Small intestine (tissue), 7 donors: ENCODE measurements at regions not wholly inside any gene's neighbourhood (a gene's known extent, or its start where the extent isn't known, plus 50 kb on each side); places are given as distances from the start of the nearest gene placed in this dataset.
A peak's percentile ranks its signal among the peaks of the same experiment; 100 is the strongest.

Experiments
- DNase-seq, 2 donors: peaks; one replicate each; pipeline versions ENCODE4 v3.0.0 to v3.0.0-alpha.2; 2013
- FAIRE-seq: peaks from 2 replicates; lab custom pipeline; 2012; peaks lifted over from hg19 to GRCh38; lab: Jason Lieb, UNC
- H3K27ac ChIP-seq, 3 donors: one replicate each; pipeline ENCODE4 v1.5.1; 2013; ENCODE audit warnings: low read length in 2 of 3, mild to moderate bottlenecking in 2 of 3, control low read depth in 1 of 3, inconsistent platforms in 1 of 3, low read depth in 1 of 3, moderate library complexity in 1 of 3
- H3K27me3 ChIP-seq, 3 donors: one replicate each; pipeline ENCODE4 v1.6.1; 2013; ENCODE audit warnings: low read length in 3 of 3, inconsistent platforms in 1 of 3; ENCODE audit not compliant: control insufficient read depth in 3 of 3, insufficient read depth in 3 of 3
- H3K36me3 ChIP-seq, 3 donors: one replicate each; pipeline ENCODE4 v1.6.1; 2013; ENCODE audit warnings: low read length in 3 of 3, inconsistent platforms in 1 of 3, low read depth in 1 of 3, mild to moderate bottlenecking in 1 of 3, moderate library complexity in 1 of 3; ENCODE audit not compliant: control insufficient read depth in 3 of 3, insufficient read depth in 2 of 3
- H3K4me1 ChIP-seq, 3 donors: one replicate each; pipeline ENCODE4 v1.6.1; 2013; ENCODE audit warnings: low read length in 2 of 3, inconsistent platforms in 1 of 3, low read depth in 1 of 3, mild to moderate bottlenecking in 1 of 3, moderate library complexity in 1 of 3; ENCODE audit not compliant: control insufficient read depth in 3 of 3, insufficient read depth in 2 of 3
- H3K4me3 ChIP-seq, 3 donors: one replicate each; pipeline ENCODE4 v1.5.1; 2013; ENCODE audit warnings: low read length in 3 of 3, control low read depth in 1 of 3, inconsistent platforms in 1 of 3, low read depth in 1 of 3, mild to moderate bottlenecking in 1 of 3, moderate library complexity in 1 of 3
- H3K9me3 ChIP-seq, 2 donors: one replicate each; pipeline ENCODE4 v1.6.1; 2013; ENCODE audit warnings: low read depth in 1 of 2, low read length in 1 of 2; ENCODE audit not compliant: control insufficient read depth in 2 of 2, insufficient read depth in 1 of 2
- WGBS, 3 donors: extraction: QIAGEN DNeasy Blood & Tissue Kit; methylation state at CpG; one replicate each; pipeline ENCODE4 v1.1.7; 2013; 5-methylcytosine and 5-hydroxymethylcytosine counted together
- donor health status: healthy with polysubstance abuse.
- donor health status: control.
- donor health status: control.
- donor health status: Bipolar disorder and iron deficiency.
- donor health status: healthy.

GRCh38 chr14:86513056-86513455 is 983.1 kb downstream of the FLRT2 start:
- DNase-seq (no peak), FAIRE-seq (no peak)
- Histone ChIP-seq H3K27ac (no peak overlapping the region), H3K4me3 (no peak overlapping the region), H3K27me3 (no peaks in the 10 kb centered on the region), H3K9me3 (no peaks in the 10 kb centered on the region), H3K36me3 (no peaks in the 10 kb centered on the region), H3K4me1 (no peaks in the 10 kb centered on the region)
- 70 to 80% (median 71%) methylated on average over 4 of the region's 4 CpGs for WGBS, 3 donors

GRCh38 chr14:86510491-86510890 is 980.5 kb downstream of the FLRT2 start:
- Histone ChIP-seq H3K4me3 (no peak overlapping the region), H3K9me3 (no peaks in the 10 kb centered on the region), H3K27ac (no peak overlapping the region), H3K36me3 (no peaks in the 10 kb centered on the region), H3K4me1 (no peaks in the 10 kb centered on the region), H3K27me3 (no peaks in the 10 kb centered on the region)
- no peak for DNase-seq
- 73 to 81% (median 81%) methylated on average over 5 of the region's 5 CpGs for WGBS, 3 donors
- no peak for FAIRE-seq

GRCh38 chr14:86505808-86506207 is 975.9 kb downstream of the FLRT2 start:
- Histone ChIP-seq H3K27me3 (no peaks in the 10 kb centered on the region), H3K27ac (no peak overlapping the region), H3K9me3 (no peaks in the 10 kb centered on the region), H3K4me1 (no peaks in the 10 kb centered on the region), H3K36me3 (no peaks in the 10 kb centered on the region), H3K4me3 (no peak overlapping the region)
- no peak for FAIRE-seq
- no peak for DNase-seq

GRCh38 chr14:86501611-86502010 is 971.7 kb downstream of the FLRT2 start:
- Histone ChIP-seq H3K9me3 (no peaks in the 10 kb centered on the region), H3K4me3 (no peak overlapping the region), H3K27me3 (no peaks in the 10 kb centered on the region), H3K4me1 (no peaks in the 10 kb centered on the region), H3K27ac (no peak overlapping the region), H3K36me3 (no peaks in the 10 kb centered on the region)
- WGBS, 3 donors, result 47 to 50% (median 48%) methylated on average over 2 of the region's 2 CpGs
- FAIRE-seq (no peak), DNase-seq (peak in 1 of 2 donors; percentile 26)

GRCh38 chr14:86491743-86492142 is 961.8 kb downstream of the FLRT2 start:
- no peak for DNase-seq
- Histone ChIP-seq H3K27me3 (no peaks in the 10 kb centered on the region), H3K27ac (no peak overlapping the region), H3K4me1 (no peaks in the 10 kb centered on the region), H3K4me3 (no peak overlapping the region), H3K36me3 (no peaks in the 10 kb centered on the region), H3K9me3 (no peaks in the 10 kb centered on the region)
- 12 to 28% (median 20%) methylated on average over 3 of the region's 3 CpGs for WGBS, 3 donors
- FAIRE-seq, result no peak

- FAIRE-seq, result no peak
- Histone ChIP-seq H3K4me3 (no peak overlapping the region), H3K27ac (no peak overlapping the region), H3K36me3 (no peaks in the 10 kb centered on the region), H3K9me3 (peaks cover 0 to 2% of the 10 kb centered on the region in 2 donors), H3K4me1 (no peaks in the 10 kb centered on the region), H3K27me3 (no peaks in the 10 kb centered on the region)
- no peak for DNase-seq
These were observed 951.2 kb downstream of the FLRT2 start for GRCh38 chr14:86481104-86481503.

- DNase-seq (no peak), FAIRE-seq (no peak)
- Histone ChIP-seq H3K9me3 (no peaks in the 10 kb centered on the region), H3K4me3 (no peak overlapping the region), H3K27ac (no peak overlapping the region), H3K36me3 (no peaks in the 10 kb centered on the region), H3K27me3 (no peaks in the 10 kb centered on the region), H3K4me1 (no peaks in the 10 kb centered on the region)
- WGBS, 3 donors, result 78 to 82% (median 81%) methylated on average over 5 of the region's 5 CpGs
These were observed 934.4 kb downstream of the FLRT2 start for GRCh38 chr14:86464341-86464740.

GRCh38 chr14:86462193-86462753 is 932.3 kb downstream of the FLRT2 start:
- no peak for FAIRE-seq
- Histone ChIP-seq H3K27me3 (no peaks in the 10 kb centered on the region), H3K9me3 (no peaks in the 10 kb centered on the region), H3K4me1 (no peaks in the 10 kb centered on the region), H3K27ac (no peak overlapping the region), H3K36me3 (no peaks in the 10 kb centered on the region), H3K4me3 (no peak overlapping the region)
- DNase-seq, result peak; percentile 3 to 5
- WGBS, 3 donors, result 52 to 74% (median 54%) methylated on average over 1 of the region's 1 CpG

GRCh38 chr14:86457481-86458135 is 927.7 kb downstream of the FLRT2 start:
- Histone ChIP-seq H3K27me3 (no peaks in the 10 kb centered on the region), H3K4me3 (no peak overlapping the region), H3K36me3 (no peaks in the 10 kb centered on the region), H3K4me1 (no peaks in the 10 kb centered on the region), H3K27ac (no peak overlapping the region), H3K9me3 (no peaks in the 10 kb centered on the region)
- DNase-seq, result no peak
- no peak for FAIRE-seq
- WGBS, 3 donors, result 76 to 90% (median 87%) methylated on average over 2 of the region's 2 CpGs
